CD1c-positive myeloid dendritic cell (primary cell): ENCODE measurements at regions not wholly inside any gene's neighbourhood (a gene's known extent, or its start where the extent isn't known, plus 50 kb on each side); places are given as distances from the start of the nearest gene placed in this dataset.
"Not testable (repeated sequence)": the region's sequence is repeated elsewhere in the genome, so short reads cannot be mapped to it uniquely, and the experiment has no call there.

Experiments
- DNase-seq: peaks from one replicate; pipeline ENCODE4 v3.0.0-alpha.2; 2016; ENCODE audit errors: extremely low spot score

DNA sequence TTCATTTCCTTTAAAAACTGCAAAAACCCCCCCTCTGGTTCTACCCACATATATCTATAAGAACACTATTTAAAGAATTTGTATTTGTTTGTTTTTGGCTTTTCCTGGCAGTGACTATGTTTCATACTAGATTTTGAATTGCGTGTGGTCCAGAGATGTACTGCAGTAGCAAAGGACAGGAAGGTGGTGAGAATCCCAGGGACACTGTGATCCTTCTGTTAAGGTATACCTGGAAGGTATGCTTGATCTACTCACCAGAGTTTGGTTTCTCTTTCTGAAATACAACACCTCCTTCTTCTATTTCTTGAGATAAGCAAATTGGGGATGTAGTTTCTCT, 129.6 kb upstream of the RASGEF1B start:
- no peak for DNase-seq

DNA sequence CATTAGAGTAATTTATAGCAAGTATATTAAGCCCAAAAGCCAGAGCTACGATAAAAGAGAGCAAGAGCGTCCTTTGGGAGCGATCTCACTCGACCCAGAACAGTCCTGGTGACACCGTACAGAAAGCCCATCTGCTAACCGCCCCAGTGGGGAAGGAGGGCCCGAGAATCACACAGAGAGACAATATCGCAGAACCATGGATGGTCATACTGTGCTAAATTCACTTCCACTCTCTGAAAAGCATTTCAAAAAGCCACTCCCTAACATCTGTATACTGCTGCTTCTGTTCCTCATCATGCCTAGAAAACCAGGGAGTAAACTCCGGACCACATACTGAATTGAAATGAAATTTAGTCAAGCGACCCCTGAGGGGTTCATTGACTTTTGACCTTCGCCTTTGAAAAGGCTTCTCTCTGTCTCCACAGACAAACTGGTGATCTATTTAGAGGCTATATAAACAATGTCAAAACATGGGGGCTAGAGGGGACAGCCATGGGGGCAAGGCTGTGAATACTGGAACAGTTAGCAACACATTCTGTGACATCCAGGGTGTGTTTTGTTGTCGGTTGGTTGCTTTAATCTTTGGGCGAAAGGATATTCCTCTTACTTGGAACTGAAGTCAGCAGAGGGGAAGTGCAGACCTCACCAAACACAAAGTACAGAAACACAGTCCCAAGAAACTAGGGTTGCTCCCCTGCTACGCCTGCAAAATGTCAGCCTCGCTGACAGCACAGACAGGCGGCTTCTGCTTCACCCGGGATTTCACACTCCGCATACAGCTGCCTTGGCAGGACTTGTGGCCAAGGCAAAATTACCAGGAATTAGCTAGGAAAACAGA, 129.0 kb upstream of the RASGEF1B start:
- DNase-seq: peak; percentile 5

DNA sequence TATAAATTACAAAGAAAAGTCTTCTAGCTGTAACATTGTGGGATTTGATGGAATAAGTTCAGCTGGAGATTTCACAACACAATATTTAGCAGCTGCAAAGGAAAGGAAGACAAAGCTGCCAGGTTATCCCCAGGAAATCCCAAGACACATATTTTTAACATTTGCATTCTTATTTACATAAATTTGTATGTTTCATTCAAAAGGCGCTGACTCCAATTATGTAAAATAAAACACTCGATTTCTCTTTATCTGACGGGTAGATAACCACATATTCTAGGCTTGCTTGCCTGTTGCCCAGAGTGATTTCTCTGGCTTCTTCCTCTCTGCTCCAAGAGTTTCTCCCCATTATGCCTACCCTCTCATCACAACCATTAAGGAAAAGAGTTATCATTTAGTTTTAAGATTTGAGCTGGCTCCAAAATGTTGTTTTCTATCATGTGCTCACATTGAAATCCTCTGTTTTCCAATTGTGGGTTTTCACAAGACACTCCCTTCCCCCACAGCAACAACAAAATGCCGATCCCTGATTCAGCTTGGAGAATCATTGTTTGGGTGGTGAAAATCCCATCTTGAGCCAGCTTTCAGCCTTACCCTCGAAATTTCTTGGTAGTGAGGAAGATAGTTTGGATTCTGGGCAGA, 128.2 kb upstream of the RASGEF1B start:
- no peak for DNase-seq

DNA sequence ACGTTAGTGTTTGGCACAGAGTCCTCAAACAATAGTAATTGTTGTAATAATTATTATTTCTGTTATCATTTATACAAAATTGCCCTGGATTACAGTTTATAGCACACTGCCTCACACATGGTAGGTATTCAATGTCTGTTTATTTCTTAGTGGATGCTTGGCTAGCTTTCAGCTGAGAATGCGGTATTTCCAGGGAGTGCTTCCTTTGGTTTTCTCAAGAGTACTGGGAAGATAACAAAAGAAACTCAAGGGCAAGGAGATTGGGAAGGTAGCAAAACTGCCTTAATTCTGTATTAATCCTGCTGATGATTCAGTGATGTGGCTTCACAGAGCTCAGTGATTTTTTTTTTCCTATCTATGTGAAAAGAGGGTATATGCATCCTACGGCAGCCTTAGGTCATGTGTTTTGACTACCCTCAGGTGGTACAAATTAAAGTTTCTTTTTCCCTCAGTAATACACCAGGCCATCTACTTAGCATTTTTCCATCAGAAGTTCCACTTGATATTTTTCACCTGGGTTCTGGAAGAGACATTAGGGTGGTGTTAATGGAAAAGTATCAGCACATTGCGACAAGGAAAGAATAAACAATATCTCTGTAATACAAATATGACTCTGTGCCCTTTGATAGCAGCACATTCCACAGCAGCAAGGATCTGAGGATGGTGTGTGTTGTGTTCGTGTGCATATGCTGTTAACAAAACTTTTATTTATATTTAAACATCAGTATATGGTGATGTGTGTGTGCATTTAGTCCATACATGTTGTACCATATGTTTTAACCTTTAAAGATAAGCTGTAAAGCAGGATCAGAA, 124.3 kb upstream of the RASGEF1B start:
- no peak for DNase-seq

DNA sequence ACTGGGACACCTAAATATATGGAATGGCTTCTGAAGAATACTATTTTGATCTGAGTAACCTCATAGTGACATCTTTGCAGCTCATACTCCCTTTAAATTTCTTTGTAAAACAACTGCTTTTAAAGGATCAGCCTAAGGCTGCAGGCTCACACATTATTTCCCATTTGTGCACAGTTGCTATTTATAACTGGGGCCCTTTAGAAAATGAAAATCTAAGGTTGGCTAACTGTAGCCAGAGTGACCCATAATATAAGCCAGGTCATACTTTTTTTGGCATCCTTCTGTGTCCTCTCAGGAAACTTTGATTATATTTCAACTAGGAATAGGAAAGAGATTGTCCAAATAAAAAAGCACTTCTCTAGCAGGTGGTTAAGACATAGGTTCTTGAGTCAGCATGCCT, 123.6 kb upstream of the RASGEF1B start:
- DNase-seq: no peak

DNA sequence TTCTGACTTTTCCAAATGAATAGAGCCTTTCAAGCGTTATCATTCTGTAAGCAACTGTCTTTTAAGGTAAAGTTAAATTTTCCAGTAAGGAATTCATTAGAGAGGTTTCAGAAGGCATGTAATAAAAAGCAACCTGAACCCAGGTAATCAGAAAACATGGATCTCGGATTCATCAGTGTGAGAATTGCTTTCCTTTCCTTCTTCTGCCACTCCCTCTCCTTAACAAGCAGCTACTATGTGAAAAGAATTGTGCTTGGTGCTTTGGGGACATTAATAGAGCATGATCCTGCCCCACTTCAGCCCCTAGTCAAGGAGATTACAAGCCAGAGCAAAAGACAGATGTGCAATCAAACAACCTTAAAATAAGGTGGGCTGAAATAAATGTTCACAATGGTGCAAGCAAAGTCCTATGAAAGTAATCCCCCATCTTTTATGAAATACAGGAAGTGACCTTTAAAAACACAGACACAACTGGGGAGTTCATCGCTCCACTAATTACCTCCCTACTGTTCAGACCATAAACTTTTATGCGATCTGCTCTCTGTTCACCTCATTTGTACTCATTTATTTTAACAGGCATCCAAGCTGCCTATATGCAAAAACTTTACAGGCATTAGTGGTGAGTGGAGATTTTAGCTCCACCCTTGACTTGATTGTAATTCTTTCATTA, 122.9 kb upstream of the RASGEF1B start:
- DNase-seq: no peak

DNA sequence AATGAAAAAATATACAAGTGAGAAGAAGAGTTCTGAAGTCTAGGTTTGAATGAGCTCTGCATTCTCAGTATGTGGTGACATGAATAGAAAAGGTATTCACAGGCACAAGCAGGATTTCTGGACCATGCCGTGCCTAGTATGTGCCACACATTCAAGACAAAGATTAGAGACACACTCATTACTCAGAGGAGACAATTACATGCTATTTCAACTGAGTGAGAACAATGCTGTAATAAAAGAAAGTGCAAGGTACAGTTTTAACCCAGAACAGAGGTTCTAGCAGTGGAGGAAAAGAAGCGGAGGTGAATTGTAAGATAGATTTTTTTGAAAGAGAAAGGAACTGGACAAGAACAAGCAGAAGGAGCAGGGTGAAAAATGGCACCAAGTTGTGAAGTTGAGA, 121.0 kb upstream of the RASGEF1B start:
- DNase-seq: no peak

DNA sequence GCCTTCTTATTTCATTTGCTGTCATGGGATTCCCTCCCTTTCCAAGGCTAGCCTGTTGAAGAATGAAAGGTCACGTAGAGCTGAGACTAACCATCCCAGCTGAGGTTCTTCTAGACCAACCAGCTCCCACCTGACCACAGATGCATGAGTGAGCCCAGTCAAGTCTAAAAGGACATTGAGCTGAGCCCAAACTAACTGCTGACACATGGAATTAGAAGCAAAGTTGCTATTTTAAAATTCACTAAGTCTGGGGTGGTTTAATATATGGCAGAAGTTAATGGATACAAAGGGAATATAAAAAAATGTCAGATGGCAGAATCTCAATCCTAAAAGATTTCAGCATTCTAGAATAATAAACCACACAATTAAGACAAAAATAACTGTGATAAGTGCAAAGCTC, 118.9 kb upstream of the RASGEF1B start:
- no peak for DNase-seq

DNA sequence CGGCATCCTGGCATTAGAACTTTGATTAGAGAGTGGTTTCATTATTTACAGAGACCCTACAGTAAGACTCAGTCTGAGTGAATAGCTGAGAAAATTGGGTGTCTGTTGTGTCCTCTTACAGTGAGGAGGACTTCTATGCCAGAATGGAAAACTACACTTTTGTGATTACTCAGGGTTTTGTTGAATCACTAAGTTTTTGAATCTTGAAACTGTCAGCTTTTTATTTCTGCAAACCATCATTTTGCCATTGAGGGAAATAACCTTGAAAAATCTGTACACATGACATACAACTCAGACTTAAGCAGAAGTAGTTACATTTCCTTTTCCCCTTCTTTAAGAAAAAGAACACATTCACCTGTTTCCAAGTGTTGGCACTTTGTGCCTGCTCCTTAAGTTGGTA, 117.6 kb upstream of the RASGEF1B start:
- DNase-seq: no peak

DNA sequence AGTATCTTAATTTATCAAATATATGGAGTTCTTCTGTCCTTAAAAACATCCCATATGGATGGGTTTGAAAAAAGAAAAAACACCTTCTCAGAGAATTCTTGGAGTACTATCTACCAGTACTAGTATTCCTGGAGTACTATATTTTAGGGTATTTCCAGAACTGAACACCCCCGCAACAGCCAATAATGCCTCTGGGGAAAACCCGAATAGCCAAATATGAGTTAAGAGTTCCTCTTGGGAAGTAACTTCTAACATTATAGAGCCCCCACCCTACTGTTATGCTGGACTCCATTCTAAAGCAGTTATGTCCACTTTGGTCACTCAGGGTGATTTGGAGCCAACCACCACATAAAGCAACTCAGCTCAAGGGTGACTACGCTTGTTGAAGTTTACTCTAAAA, 115.0 kb upstream of the RASGEF1B start:
- DNase-seq: no peak

DNA sequence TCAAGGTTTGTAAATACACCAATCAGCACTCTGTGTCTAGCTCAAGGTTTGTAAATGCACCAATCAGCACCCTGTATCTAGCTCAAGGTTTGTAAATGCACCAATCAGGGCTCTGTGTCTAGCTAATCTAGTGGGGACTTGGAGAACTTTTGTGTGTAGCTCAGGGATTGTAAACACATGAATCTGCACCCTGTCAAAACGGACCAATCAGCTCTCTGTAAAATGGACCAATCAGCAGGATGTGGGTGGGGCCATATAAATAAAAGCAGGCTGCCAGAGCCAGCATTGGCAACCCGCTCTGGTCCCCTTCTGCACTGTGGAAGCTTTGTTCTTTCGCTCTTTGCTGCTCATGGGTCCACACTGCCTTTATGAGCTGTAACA, 109.3 kb upstream of the RASGEF1B start:
- DNase-seq: not testable (repeated sequence)

DNA sequence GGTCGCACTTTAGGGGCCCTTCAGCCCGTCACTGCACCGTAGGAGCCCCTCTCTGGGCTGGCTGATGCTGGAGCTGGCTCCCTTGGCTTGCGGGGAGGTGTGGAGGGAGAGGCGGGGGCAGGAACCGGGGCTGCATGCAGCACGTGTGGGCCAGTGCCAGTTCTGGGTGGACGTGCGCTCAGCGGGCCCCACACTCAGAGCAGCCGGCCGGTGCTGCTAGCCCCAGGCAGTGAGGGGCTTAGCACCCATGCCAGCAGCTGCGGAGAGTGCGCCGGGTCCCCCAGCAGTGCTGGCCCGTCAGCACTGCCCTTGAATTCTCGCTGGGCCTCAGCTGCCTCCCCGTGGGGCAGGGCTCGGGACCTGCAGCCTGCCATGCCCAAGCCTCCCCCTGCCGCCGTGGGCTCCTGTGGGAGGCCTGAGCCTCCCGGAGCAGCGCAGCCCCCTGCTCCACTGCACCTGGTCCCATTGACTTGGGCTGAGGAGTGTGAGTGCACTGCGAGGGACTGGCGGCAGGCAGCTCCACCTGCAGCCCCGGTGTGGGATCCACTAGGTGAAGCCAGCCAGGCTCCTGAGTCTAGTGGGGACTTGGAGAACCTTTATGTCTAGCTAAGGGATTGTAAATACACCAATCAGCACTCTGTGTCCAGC, 108.8 kb upstream of the RASGEF1B start:
- DNase-seq: no peak

DNA sequence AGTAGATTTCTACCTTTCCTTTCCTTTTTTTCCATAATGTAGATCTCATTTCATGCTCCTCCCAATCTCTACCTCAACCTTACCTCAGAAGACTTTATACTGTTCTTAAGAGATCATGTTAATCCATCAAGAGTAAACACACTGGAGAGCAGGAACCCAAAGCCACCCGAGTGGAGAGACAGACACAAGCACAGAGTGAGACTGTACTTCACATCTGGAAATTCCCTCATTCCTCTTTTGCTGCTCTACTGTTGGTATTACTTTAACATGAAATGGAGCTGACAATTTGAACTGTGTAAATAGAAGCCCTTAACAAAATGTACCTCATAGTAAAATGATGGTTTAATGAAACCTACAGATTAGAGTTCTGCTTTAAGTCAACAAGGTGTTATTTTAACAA, 105.7 kb upstream of the RASGEF1B start:
- DNase-seq: no peak

DNA sequence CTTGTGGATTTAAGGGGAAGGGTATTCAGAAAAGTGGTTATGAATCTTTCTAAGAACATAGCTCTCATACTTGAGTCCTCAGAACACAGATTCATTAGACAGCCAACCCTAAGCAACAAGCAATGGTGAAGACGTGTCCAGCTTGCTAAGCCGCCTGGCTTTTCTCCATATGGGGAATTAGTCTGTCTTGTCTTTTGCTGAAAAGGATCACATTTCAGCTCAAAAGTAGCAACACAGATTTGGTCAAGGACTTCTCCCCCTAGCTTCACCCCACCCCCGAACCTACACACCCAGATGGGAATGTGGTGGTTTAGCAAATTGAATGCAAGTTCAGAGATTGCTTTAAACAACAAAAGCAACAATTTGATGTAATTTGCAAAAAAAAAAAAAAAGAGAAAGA, 103.3 kb upstream of the RASGEF1B start:
- DNase-seq: no peak

DNA sequence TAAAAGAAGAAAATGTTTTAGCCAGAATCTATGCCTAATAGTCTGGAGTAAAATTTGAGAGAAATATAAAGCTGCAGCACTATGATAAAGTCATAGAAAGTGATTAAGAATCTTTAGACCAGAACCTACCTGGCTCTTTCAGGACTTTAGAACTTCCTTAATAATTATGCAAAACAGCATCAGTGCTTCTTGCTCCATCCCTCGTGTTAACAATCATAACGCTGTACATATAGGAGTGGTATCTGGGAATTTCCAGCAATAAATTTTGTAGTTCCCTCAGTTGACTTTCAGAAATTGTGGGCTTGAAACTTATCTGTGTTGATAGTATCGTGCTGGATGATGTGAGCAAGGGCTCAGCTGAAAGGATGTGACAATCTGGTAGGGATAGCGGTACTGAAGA, 102.1 kb upstream of the RASGEF1B start:
- DNase-seq: no peak

DNA sequence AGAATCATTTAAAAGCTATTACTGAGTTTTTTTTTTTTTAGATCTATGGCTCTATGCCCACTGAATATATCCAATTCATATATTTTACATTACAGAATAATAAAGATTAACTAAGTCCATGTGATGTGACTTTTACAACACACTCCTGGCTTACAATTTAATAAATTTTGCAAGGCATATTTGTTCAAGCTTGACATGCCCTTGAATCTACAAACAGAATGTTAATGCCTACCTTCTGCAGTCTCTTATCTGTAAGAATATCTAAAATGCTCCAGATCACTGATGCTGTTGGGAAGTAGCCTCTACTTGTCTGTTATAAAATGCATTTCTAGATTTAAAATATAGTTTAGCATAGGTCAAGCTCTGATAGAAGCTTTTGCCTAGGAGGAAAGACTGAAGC, 100.7 kb upstream of the RASGEF1B start:
- no peak for DNase-seq

DNA sequence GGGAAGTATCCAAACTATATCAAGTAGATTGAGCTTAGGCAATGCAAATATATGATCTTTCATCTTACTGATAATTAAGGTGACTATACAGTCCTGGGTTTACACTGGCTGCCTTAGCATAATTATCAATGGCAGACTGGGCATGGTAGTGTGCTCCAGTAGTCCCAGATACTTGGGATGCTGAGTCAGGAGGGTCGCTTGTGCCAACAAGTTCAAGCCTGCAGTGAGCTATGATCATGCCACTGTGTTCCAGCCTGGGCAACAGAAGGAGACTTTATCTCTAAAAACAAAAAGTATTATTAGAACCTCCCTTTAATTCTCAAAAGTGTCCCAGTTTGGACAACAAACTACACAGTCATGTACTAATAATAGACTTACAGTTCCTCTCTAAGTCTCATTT, 99.4 kb upstream of the RASGEF1B start:
- DNase-seq: no peak

DNA sequence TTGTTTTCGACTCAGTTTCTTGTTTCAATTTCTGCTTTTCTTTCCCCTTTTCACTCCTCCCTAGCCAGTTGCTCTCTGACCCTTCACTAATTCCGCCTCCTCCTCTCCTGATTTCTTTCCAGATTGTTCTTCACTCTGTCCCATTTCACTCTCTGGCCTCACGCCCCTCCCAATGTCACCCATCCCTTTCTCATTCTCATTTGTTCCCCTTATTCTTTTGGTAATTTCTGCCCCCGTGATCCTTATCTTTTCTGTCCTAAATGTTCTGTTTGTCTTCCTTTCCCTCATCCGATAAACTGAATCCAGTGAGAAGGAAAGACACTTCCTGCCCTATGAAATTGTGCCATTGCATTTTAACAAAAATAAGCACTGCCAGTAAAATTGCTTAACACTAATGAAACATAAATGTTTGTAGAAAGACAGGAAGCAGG, 94.5 kb upstream of the RASGEF1B start:
- DNase-seq: peak; percentile 6

DNA sequence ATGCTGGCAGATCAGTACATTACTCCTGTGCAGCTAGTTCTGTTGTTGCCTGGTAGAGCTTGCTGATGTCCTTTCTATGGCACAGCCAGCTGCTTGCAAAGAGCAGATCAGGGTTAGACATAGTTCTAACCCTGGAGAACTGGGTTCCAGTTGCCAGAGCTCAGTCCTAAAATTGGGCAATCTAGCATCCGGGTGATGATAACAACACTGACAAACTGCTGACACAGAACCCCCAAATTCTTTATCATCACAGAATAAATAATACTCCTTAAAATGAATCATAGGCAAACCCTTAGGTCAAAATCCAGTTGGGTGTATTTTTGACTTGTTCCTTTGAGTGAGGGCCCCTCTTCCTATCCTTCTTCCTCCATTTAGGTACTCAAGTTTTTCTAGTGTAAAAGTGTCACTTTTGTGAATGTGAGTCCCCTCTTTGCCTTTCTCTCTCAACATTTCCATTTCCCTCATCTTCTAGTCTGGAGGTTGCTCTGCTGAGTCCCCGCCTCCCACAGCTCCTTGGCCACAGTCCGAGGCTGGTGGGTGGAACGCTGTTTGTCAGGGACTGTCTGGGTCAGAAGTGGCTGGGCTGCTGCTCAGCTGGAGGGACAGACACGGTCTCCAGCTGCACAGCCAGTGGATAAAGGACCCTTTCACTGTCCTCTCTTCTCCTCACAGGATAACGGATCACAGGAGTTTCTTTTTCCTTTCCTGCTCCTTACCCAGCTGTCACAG, 93.6 kb upstream of the RASGEF1B start:
- DNase-seq: peak; percentile 61

DNA sequence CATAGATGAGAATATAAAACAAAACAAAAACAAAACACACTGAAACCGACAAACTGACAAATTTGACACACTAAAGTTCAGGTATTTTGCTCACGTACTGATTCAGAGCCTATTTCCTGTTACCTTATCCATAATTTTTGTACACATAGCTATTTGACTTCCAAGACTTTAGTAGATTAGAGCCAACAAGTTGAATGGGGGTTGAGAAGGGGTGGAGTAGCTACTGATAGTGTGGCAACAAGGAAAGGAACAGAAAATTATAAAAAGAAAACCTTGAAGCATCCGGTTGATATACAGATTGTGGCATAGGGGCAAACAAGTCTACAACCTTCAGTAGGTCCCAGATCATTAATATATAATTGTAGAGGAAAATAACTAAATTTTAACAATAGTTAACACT, 92.3 kb upstream of the RASGEF1B start:
- no peak for DNase-seq

DNA sequence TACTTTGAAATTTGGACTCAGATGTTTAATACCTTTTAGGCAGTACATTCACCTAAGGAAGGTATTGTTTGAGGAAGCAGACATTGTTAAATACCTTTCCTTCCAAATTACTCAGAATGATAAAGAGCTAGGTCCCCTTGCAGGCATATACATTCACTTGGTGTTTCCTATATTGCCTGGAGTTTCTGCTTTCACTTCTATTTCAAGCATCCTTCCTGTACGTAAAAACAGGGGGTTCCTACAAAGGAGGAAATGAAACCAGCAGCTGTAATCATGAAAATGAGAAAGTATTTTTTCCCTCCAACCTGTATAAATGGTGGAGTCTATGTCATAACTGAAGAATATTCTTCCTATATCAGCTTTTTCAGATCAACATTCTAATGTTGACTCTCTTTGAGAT, 90.4 kb upstream of the RASGEF1B start:
- DNase-seq: peak; percentile 83
